ENCODE measurements at regions not wholly inside any gene's neighbourhood (a gene's known extent, or its start where the extent isn't known, plus 50 kb on each side); places are given as distances from the start of the nearest gene placed in this dataset.

GRCh38 chr13:80469105-80469852 is 128.4 kb upstream of the SPRY2 start:
- H3K79me2 ChIP-seq: no peaks in the 10 kb centered on the region
- no peak overlapping the region for H3K9ac ChIP-seq
- no peak for TF ChIP-seq CTCF (IDR thresholded peaks at IDR 0.05)
- H3K4me2 ChIP-seq (ENCODE audit: low read length): no peak overlapping the region
- no peaks in the 10 kb centered on the region for H3K4me1 ChIP-seq
- H3K27ac ChIP-seq: peak overlapping the region; percentile 62
- H3K27me3 ChIP-seq (ENCODE audit: control insufficient read depth, insufficient read depth, low read length): no peaks in the 10 kb centered on the region
- H2AFZ ChIP-seq: no peak overlapping the region
- H3K36me3 ChIP-seq (ENCODE audit: control insufficient read depth, insufficient read depth, low read length): no peaks in the 10 kb centered on the region
- no peak overlapping the region for H3K4me3 ChIP-seq (ENCODE audit: low read depth, low read length)
- H3K9me3 ChIP-seq (ENCODE audit: control insufficient read depth, low read length): no peaks in the 10 kb centered on the region

- Histone ChIP-seq H3K27ac (no peak overlapping the region), H3K9ac (no peak overlapping the region), H3K27me3 (ENCODE audit: control insufficient read depth, insufficient read depth, low read length) (no peaks in the 10 kb centered on the region)
Observed at GRCh38 chr13:80465321-80465720, 124.4 kb upstream of the SPRY2 start.

GRCh38 chr13:80463673-80464352 is 122.9 kb upstream of the SPRY2 start:
- Histone ChIP-seq H3K36me3 (ENCODE audit: control insufficient read depth, insufficient read depth, low read length) (no peaks in the 10 kb centered on the region), H3K9me3 (ENCODE audit: control insufficient read depth, low read length) (no peaks in the 10 kb centered on the region), H3K27me3 (ENCODE audit: control insufficient read depth, insufficient read depth, low read length) (no peaks in the 10 kb centered on the region), H3K9ac (no peak overlapping the region), H3K79me2 (no peaks in the 10 kb centered on the region), H3K4me1 (no peaks in the 10 kb centered on the region), H3K27ac (no peak overlapping the region), H3K4me3 (ENCODE audit: low read depth, low read length) (no peak overlapping the region), H2AFZ (no peak overlapping the region), H3K4me2 (ENCODE audit: low read length) (no peak overlapping the region)
- no peak for TF ChIP-seq CTCF (IDR thresholded peaks at IDR 0.05)

More at GRCh38 chr13:80465321-80465720, 124.4 kb upstream of the SPRY2 start:
- TF ChIP-seq CTCF (IDR thresholded peaks at IDR 0.05): no peak
- H3K4me2 ChIP-seq (ENCODE audit: low read length): no peak overlapping the region
- H3K36me3 ChIP-seq (ENCODE audit: control insufficient read depth, insufficient read depth, low read length): no peaks in the 10 kb centered on the region
- H3K4me3 ChIP-seq (ENCODE audit: low read depth, low read length): no peak overlapping the region
- no peaks in the 10 kb centered on the region for H3K9me3 ChIP-seq (ENCODE audit: control insufficient read depth, low read length)
- no peaks in the 10 kb centered on the region for H3K4me1 ChIP-seq
- no peaks in the 10 kb centered on the region for H3K79me2 ChIP-seq
- H2AFZ ChIP-seq: no peak overlapping the region

- TF ChIP-seq CTCF (IDR thresholded peaks at IDR 0.05): no peak
- Histone ChIP-seq H3K4me3 (ENCODE audit: low read depth, low read length) (no peak overlapping the region), H3K4me1 (no peaks in the 10 kb centered on the region), H3K79me2 (no peaks in the 10 kb centered on the region), H3K4me2 (ENCODE audit: low read length) (no peak overlapping the region), H3K9me3 (ENCODE audit: control insufficient read depth, low read length) (no peaks in the 10 kb centered on the region), H3K27ac (no peak overlapping the region), H3K27me3 (ENCODE audit: control insufficient read depth, insufficient read depth, low read length) (no peaks in the 10 kb centered on the region), H3K36me3 (ENCODE audit: control insufficient read depth, insufficient read depth, low read length) (no peaks in the 10 kb centered on the region), H2AFZ (no peak overlapping the region), H3K9ac (no peak overlapping the region)
Observed at GRCh38 chr13:80462567-80462966, 121.6 kb upstream of the SPRY2 start.
